Activated CD4-positive, alpha-beta T cell treated with anti-CD3 and anti-CD28 coated beads, Interleukin-2, amount 10 ng/mL, durations not matched to agents 24 days and 14 days (primary cell): ENCODE measurements at regions not wholly inside any gene's neighbourhood (a gene's known extent, or its start where the extent isn't known, plus 50 kb on each side); places are given as distances from the start of the nearest gene placed in this dataset.
"Not testable (repeated sequence)": the region's sequence is repeated elsewhere in the genome, so short reads cannot be mapped to it uniquely, and the experiment has no call there.

Experiments
- DNase-seq: peaks from one replicate; pipeline ENCODE4 v3.0.0; 2022
- H3K27ac Mint-ChIP-seq: one replicate; pipeline ENCODE4 v1.8.0; 2022; ENCODE audit warnings: mild to moderate bottlenecking, mixed read lengths
- H3K27me3 Mint-ChIP-seq: one replicate; pipeline ENCODE4 v1.8.0; 2022; ENCODE audit warnings: mixed read lengths
- H3K36me3 Mint-ChIP-seq: one replicate; pipeline ENCODE4 v1.8.0; 2022; ENCODE audit warnings: low read depth, mild to moderate bottlenecking, mixed read lengths
- H3K4me1 Mint-ChIP-seq: one replicate; pipeline ENCODE4 v1.8.0; 2021; ENCODE audit warnings: mixed read lengths
- H3K4me3 Mint-ChIP-seq: one replicate; pipeline ENCODE4 v1.8.0; 2022; ENCODE audit warnings: mild to moderate bottlenecking, moderate library complexity, mixed read lengths
- H3K9me3 Mint-ChIP-seq: one replicate; pipeline ENCODE4 v1.8.0; 2021; ENCODE audit warnings: mixed read lengths
- intact Hi-C: fragments of 100-400 bp; cut with micrococcal nuclease; formaldehyde crosslinking; loops from one replicate; pipeline ENCODE4 v1.15.1; 2023

DNA sequence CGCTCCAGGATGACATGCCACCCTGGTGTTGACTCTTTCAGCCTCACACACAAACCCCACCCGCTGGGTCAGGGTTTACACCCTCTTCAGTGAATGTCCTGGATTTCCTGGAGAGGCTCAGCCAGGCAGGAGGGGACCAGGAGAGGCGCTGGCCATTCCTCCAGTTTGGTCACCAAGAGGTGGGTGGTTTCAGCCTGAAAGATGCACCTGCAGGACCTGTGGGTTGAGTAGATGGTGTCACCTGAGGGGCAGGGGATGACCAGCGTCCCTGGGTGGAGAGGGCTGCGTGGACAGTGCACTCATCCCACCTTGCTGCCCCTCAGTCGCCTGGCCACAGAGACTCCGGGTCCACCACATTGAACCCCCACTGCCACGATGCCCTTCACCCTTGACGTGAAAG lies 179.7 kb downstream of the ASMT start:
- no peaks in the 10 kb centered on the region for H3K36me3 Mint-ChIP-seq
- H3K27ac Mint-ChIP-seq, result no peak overlapping the region

DNA sequence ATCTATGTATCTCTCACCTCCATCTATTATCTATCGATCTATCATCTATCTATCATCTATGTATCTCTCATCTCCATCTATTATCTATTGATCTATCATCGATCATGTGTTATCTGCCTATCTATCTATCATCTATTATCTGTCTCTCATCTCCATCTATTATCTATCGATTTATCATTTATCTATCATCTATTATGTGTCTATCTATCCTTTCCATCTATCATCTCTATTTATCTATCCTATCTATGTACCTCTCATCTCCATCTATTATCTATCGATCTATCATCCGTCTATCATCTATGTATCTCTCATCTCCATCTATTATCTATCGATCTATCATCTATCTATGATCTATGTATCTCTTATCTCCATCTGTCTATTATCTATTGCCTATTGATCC lies 188.1 kb downstream of the ASMT start:
- Mint-ChIP-seq H3K4me1 (no peaks in the 10 kb centered on the region), H3K27ac (no peak overlapping the region), H3K9me3 (no peaks in the 10 kb centered on the region), H3K36me3 (no peaks in the 10 kb centered on the region), H3K4me3 (no peak overlapping the region), H3K27me3 (no peaks in the 10 kb centered on the region)
- DNase-seq, result no peak
- intact Hi-C loops, result no loop called here

More for the DNA sequence above, 179.7 kb downstream of the ASMT start:
- DNase-seq, result no peak
- no peaks in the 10 kb centered on the region for H3K4me1 Mint-ChIP-seq
- H3K9me3 Mint-ChIP-seq, result no peaks in the 10 kb centered on the region
- H3K4me3 Mint-ChIP-seq, result no peak overlapping the region
- H3K27me3 Mint-ChIP-seq, result no peaks in the 10 kb centered on the region
- intact Hi-C loops, result no loop called here

DNA sequence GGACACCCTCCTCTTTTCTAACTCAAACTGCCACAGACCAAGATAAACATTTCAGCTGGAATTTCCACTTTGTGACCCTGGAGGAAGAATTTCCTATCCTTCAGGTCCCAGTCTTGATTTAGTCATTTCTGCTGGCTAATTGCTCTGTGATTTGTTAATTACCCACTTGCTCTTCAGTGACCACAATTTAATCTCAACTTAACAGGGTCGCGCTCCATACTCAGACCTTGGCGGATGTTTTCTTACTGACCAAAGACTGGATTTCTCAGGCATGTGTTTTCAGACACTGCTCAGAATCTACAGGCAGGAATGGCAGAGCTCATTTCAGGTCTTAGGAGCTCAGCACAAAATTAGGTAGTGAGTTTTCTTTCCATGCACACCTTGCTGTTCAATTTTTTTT lies 188.9 kb downstream of the ASMT start:
- no peak for DNase-seq
- H3K27ac Mint-ChIP-seq, result no peak overlapping the region
- intact Hi-C loops, result no loop called here
- H3K4me3 Mint-ChIP-seq, result no peak overlapping the region
- H3K4me1 Mint-ChIP-seq, result no peaks in the 10 kb centered on the region
- no peaks in the 10 kb centered on the region for H3K27me3 Mint-ChIP-seq
- no peaks in the 10 kb centered on the region for H3K9me3 Mint-ChIP-seq
- H3K36me3 Mint-ChIP-seq, result no peaks in the 10 kb centered on the region

DNA sequence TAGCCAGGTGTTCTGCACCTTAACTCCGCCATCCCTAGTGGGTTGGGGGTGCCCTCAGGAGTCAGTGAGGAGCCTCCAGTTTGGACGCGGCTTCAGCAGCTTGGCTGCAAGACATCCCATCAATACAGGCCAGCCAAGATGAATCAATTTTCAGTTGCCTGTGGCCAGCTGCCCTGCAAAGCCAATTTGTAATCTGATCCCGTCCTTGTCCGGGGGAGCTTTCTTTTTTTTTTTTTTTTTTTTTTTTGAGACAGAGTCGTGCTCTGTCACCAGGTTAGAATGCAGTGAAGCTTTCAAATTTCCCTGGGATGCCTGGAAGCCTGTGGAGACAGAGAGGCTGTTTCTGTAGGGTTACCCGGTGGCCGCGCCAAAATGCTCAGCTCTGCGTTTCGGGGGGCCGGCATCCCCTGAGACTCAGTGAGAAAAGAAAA lies 192.5 kb downstream of the ASMT start:
- Mint-ChIP-seq H3K9me3 (no peaks in the 10 kb centered on the region), H3K27ac (no peak overlapping the region), H3K4me3 (no peak overlapping the region), H3K4me1 (no peaks in the 10 kb centered on the region), H3K27me3 (no peaks in the 10 kb centered on the region), H3K36me3 (no peaks in the 10 kb centered on the region)
- no peak for DNase-seq
- intact Hi-C loops, result no loop called here

DNA sequence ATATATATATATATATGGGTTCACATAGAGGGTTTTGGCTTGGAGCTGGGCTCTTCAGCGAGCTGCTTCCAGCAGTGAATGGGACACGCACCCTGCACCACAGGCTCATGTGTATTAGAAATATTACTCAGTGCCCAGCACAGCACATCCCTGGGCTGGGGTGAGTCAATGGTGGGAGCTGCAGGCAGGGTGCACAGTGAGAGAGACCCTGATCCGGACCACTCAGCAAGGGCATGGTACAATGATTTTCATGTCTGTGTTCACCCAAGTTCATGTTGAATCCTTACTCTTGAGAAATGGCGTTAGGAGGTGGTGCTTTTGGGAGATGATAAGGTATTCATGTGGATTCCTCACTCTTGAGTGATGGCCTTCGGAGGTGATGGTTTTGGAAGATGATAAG lies 194.7 kb downstream of the ASMT start:
- no peak for DNase-seq
- intact Hi-C loops, result no loop called here
- Mint-ChIP-seq H3K4me1 (no peaks in the 10 kb centered on the region), H3K27ac (no peak overlapping the region), H3K27me3 (no peaks in the 10 kb centered on the region), H3K36me3 (no peaks in the 10 kb centered on the region), H3K9me3 (no peaks in the 10 kb centered on the region), H3K4me3 (no peak overlapping the region)

DNA sequence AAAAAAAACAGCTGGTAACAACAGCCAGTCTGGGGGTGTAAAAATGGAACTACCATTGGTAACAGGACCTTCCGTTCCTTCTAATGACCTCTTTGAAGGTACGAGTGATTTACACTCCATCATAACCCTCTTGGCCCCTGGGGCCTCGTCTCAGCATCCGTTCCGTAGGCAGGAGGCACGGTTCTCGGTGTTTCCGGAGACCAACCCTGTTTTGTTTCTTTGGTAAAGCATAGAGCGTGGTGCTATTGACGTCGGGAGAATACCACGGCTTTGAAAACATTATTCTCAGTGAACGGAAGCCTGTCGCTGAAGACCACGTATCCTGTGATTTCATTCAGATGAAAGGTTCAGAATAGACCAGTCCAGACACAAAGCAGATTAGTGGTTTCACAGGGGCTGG lies 198.9 kb downstream of the ASMT start:
- H3K27ac Mint-ChIP-seq, result no peak overlapping the region
- H3K9me3 Mint-ChIP-seq, result peaks cover 7% of the 10 kb centered on the region
- DNase-seq, result no peak
- H3K4me1 Mint-ChIP-seq, result no peaks in the 10 kb centered on the region
- H3K27me3 Mint-ChIP-seq, result no peaks in the 10 kb centered on the region
- intact Hi-C loops, result no loop called here
- H3K4me3 Mint-ChIP-seq, result no peak overlapping the region
- no peaks in the 10 kb centered on the region for H3K36me3 Mint-ChIP-seq

DNA sequence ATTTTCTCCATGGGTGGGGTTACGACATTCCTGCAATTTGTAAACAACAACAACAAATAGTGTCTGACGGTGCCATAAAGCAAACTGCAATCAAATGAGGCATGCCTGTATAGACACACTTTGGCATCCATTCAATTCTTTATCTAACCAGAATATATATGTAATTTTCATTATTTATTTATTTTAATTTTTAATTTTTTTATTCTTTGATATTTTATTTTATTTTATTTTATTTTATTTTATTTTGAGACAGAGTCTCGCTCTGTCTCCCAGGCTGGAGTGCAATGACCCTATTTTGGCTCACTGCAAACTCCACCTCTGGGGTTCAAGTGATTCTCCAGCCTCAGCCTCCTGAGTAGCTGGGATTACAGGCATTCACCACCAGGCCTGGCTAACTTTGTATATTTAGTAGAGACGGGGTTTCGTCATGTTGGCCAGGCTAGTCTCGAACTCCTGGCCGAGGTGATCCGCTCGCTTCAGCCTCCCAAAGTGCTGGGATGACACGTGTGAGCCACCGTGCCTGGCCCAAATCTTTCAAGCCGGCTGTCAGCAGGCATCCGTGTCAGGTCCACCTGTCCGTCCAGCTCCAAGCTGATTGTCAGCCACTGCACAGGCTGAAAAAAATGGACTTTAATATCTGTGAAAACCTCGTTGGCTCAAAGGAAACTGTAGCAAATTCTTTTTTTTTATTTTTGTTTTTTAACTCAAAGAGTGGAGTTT lies 200.8 kb downstream of the ASMT start:
- H3K27me3 Mint-ChIP-seq, result no peaks in the 10 kb centered on the region
- H3K27ac Mint-ChIP-seq, result no peak overlapping the region
- H3K9me3 Mint-ChIP-seq, result peaks cover 7% of the 10 kb centered on the region
- no peaks in the 10 kb centered on the region for H3K36me3 Mint-ChIP-seq
- intact Hi-C loops, result no loop called here
- no peak overlapping the region for H3K4me3 Mint-ChIP-seq
- no peak for DNase-seq
- no peaks in the 10 kb centered on the region for H3K4me1 Mint-ChIP-seq

DNA sequence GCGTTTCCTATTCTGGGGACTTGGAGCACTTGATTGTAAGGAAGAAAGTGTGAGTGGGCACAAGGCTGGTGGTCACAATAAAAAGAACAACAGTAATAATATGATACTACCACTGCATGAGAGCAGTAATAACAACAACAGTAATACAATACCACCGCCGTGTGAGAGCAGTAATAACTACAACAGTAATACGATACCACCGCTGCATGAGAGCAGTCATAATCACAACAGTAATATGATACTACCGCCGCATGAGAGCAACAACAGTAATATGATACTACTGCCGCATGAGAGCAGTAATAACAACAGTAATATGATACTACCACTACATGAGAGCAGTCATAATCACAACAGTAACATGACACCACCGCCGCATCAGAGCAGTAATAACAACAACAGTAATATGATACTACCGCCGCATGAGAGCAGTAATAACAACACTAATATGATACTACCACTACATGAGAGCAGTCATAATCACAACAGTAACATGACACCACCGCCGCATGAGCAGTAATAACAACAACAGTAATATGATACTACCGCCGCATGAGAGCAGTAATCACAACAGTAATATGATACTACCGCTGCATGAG lies 201.6 kb downstream of the ASMT start:
- H3K4me3 Mint-ChIP-seq, H3K4me1 Mint-ChIP-seq, intact Hi-C loops, H3K27ac Mint-ChIP-seq, DNase-seq, H3K27me3 Mint-ChIP-seq, H3K9me3 Mint-ChIP-seq, H3K36me3 Mint-ChIP-seq: not testable (repeated sequence)

DNA sequence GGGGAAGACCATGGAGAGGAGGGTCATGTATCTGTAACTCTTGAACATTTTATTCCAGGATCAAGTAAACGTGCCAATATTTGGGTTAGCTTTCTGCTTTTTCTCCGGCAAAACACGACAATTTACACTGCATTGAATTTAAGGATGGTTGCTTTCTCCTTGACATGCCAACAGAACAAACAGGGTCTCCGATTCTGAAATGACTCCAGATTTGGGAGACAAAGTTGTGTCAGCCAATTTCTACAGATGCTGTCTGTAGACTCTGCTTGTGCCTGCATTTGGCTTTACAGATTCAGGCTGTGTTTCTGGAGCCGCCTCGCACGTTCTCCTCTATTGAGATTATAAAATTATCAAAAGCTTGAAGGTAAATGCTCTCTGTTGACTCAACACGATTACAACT lies 207.0 kb downstream of the ASMT start:
- Mint-ChIP-seq H3K36me3 (no peaks in the 10 kb centered on the region), H3K9me3 (peaks cover 5% of the 10 kb centered on the region), H3K4me1 (no peaks in the 10 kb centered on the region)

DNA sequence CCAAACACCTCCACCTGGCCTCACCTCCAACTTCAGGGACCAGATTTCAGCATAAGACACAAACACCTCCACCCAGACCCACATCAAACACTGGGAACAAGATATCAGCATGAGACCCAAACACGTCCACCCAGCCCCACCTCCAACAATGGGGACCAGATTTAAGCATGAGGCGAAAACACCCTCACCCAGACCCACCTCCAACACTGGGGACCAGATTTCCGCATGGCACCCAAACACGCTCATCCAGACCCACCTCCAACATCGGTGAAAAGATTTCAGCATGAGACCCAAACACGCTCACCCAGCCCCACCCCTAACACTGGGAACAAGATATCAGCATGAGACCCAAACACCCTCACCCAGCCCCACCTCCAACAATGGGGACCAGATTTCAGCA lies 210.0 kb downstream of the ASMT start:
- Mint-ChIP-seq H3K4me3 (no peak overlapping the region), H3K27me3 (no peaks in the 10 kb centered on the region), H3K9me3 (peaks cover 5% of the 10 kb centered on the region), H3K4me1 (no peaks in the 10 kb centered on the region), H3K36me3 (no peaks in the 10 kb centered on the region), H3K27ac (no peak overlapping the region)
- no peak for DNase-seq
- intact Hi-C loops, result no loop called here

More for the DNA sequence above, 207.0 kb downstream of the ASMT start:
- H3K27me3 Mint-ChIP-seq, result no peaks in the 10 kb centered on the region
- intact Hi-C loops, result no loop called here
- no peak for DNase-seq
- H3K4me3 Mint-ChIP-seq, result no peak overlapping the region
- no peak overlapping the region for H3K27ac Mint-ChIP-seq

DNA sequence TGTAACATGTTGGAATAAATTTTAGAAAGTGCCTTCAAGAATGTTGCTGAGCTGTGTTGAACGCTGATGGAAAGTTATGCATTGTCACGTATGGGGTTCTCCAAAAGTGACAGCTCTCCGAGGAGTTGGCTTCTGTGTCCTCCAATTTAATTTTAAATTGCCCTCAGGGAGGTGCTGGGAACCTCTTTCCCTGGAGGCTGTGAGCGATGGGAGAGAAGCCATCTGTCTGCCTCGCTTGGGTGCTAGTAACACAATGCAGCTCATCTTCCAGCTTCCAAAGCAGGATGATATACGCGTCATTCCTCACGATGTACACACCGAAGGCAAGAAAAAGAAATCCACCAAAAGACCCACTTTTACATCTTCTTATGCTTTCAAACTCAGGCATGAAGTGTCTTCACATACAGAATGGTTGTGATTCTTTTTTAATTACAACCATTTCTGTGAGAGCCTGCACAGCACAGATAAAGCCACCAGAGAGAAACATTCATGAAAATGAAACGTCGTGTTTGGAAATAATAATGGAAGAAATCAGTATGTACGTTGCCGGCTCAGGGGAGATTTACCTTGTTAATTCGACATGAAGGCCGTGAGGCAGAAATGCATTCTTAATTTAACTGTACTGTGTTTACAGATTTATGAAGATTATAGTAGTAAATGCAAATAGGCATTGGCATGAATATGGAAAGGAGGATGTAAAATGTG lies 218.9 kb downstream of the ASMT start:
- DNase-seq, result no peak
- H3K4me3 Mint-ChIP-seq, result no peak overlapping the region
- peaks cover 8% of the 10 kb centered on the region for H3K9me3 Mint-ChIP-seq
- H3K4me1 Mint-ChIP-seq, result no peaks in the 10 kb centered on the region
- H3K27me3 Mint-ChIP-seq, result no peaks in the 10 kb centered on the region
- H3K36me3 Mint-ChIP-seq, result no peaks in the 10 kb centered on the region
- intact Hi-C loops, result no loop called here
- H3K27ac Mint-ChIP-seq, result no peak overlapping the region

DNA sequence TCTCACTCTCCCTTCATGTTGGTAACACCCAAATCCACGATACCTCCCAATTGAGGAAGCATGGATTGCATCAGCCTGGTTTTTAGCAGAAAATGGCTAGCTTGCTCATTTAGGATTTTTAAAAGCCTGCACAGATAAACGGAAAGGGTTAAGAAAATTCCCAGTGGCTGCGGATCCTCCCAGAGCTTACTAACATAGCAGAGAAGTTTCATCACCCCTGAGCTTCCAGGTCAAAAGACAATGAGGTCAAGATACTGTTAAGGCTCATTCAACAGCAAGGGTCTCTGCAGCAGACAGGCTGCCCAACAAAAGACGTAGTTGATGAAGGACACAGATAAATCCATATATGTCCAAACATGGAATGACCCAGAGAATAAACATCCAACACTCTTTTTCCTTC lies 220.2 kb downstream of the ASMT start:
- no peak for DNase-seq
- H3K27ac Mint-ChIP-seq, result no peak overlapping the region
- H3K27me3 Mint-ChIP-seq, result no peaks in the 10 kb centered on the region
- H3K9me3 Mint-ChIP-seq, result peaks cover 9% of the 10 kb centered on the region
- H3K4me1 Mint-ChIP-seq, result no peaks in the 10 kb centered on the region
- H3K36me3 Mint-ChIP-seq, result no peaks in the 10 kb centered on the region
- intact Hi-C loops, result no loop called here
- no peak overlapping the region for H3K4me3 Mint-ChIP-seq

DNA sequence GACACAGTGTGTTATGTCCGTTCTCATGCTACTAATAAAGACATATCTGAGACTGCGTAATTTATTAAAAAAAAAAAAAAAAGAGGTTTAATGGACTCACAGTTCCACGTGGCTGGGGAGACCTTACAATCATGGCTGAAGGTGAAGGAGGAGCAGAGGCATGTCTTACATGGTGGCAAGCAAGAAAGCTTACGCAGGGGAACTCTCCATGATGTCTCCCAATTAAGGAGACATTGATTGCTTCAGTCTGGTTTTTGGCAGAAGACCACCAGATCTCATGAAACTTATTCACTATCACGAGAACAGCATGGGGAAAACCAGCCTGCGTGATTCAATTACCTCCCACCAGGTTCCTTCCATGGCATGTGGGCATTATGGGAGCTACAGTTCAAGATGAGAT lies 221.8 kb downstream of the ASMT start:
- H3K27me3 Mint-ChIP-seq, result no peaks in the 10 kb centered on the region
- H3K27ac Mint-ChIP-seq, result no peak overlapping the region
- no peak for DNase-seq
- H3K4me3 Mint-ChIP-seq, result no peak overlapping the region
- intact Hi-C loops, result no loop called here
- H3K9me3 Mint-ChIP-seq, result peaks cover 13% of the 10 kb centered on the region
- H3K36me3 Mint-ChIP-seq, result no peaks in the 10 kb centered on the region
- no peaks in the 10 kb centered on the region for H3K4me1 Mint-ChIP-seq

DNA sequence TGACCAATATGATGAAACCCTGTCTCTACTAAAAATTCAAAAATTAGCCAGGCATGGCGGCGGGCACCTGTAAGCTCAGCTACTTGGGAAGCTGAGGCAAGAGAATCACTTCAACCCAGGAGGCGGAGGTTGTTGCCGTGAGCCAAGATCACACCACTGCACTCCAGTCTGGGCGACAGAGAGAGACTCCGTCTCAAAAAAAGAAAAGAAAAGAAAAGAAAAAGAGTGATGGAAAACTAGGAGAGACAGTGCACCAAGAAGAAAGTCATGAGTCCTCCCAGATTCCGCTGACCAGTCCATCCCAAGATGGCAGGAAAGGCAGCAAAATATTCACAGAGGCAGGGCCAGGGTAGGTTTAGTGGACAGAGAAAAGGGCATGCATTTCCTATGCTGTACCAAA lies 226.9 kb downstream of the ASMT start:
- Mint-ChIP-seq H3K4me1 (no peaks in the 10 kb centered on the region), H3K27ac (no peak overlapping the region), H3K9me3 (peaks cover 5% of the 10 kb centered on the region), H3K27me3 (no peaks in the 10 kb centered on the region), H3K4me3 (no peak overlapping the region), H3K36me3 (no peaks in the 10 kb centered on the region)
- DNase-seq, result no peak
- intact Hi-C loops, result no loop called here
